ENCODE measurements at regions not wholly inside any gene's neighbourhood (a gene's known extent, or its start where the extent isn't known, plus 50 kb on each side); places are given as distances from the start of the nearest gene placed in this dataset.

- Mint-ChIP-seq H3K27me3 (ENCODE audit: low read depth in 2 of 2) (peaks cover 0 to 7% of the 10 kb centered on the region in 2 donors), H3K4me1 (peaks cover 20 to 25% of the 10 kb centered on the region in 2 donors), H3K4me3 (no peak overlapping the region), H3K27ac (no peak overlapping the region), H3K36me3 (no peaks in the 10 kb centered on the region), H3K9me3 (no peaks in the 10 kb centered on the region)
- 87% methylated on average over 8 of the region's 8 CpGs for WGBS (ENCODE audit: insufficient coverage)
- ATAC-seq (no peak), DNase-seq (no peak)
- Histone ChIP-seq H3K9me3 (ENCODE audit: control insufficient read depth, insufficient read depth, low read length) (no peaks in the 10 kb centered on the region), H3K36me3 (ENCODE audit: control insufficient read depth, insufficient read depth, low read length) (no peaks in the 10 kb centered on the region), H3K4me3 (ENCODE audit: low read length) (no peak overlapping the region), H3K27me3 (ENCODE audit: control insufficient read depth, insufficient read depth, low read length) (no peaks in the 10 kb centered on the region), H3K27ac (ENCODE audit: low read length) (no peak overlapping the region), H3K4me1 (ENCODE audit: control insufficient read depth, insufficient read depth, low read length) (no peaks in the 10 kb centered on the region)
- intact Hi-C loops (cut with micrococcal nuclease): no loop called here
- TF ChIP-seq CTCF (IDR thresholded peaks at IDR 0.05): no peak
Measured at GRCh38 chr17:73939806-73940205, 263.7 kb upstream of the RPL38 start.

- DNase-seq: no peak
- H3K36me3 ChIP-seq (ENCODE audit: control insufficient read depth, insufficient read depth, low read length): no peaks in the 10 kb centered on the region
- Mint-ChIP-seq H3K27me3 (ENCODE audit: low read depth in 2 of 2) (peaks cover 0 to 9% of the 10 kb centered on the region in 2 donors), H3K36me3 (no peaks in the 10 kb centered on the region), H3K4me1 (peaks cover 17 to 25% of the 10 kb centered on the region in 2 donors), H3K4me3 (no peak overlapping the region), H3K9me3 (no peaks in the 10 kb centered on the region), H3K27ac (no peak overlapping the region)
- H3K27me3 ChIP-seq (ENCODE audit: control insufficient read depth, insufficient read depth, low read length): no peaks in the 10 kb centered on the region
- no peak overlapping the region for H3K4me3 ChIP-seq (ENCODE audit: low read length)
- H3K27ac ChIP-seq (ENCODE audit: low read length): no peak overlapping the region
- no peak for ATAC-seq
- H3K9me3 ChIP-seq (ENCODE audit: control insufficient read depth, insufficient read depth, low read length): no peaks in the 10 kb centered on the region
- WGBS (ENCODE audit: insufficient coverage): 88% methylated on average over 3 of the region's 3 CpGs
- TF ChIP-seq CTCF (IDR thresholded peaks at IDR 0.05): no peak
- intact Hi-C loops (cut with micrococcal nuclease): no loop called here
- H3K4me1 ChIP-seq (ENCODE audit: control insufficient read depth, insufficient read depth, low read length): no peaks in the 10 kb centered on the region
Measured at GRCh38 chr17:73940511-73940910, 263.0 kb upstream of the RPL38 start.

- H3K27ac Mint-ChIP-seq: no peak overlapping the region
- ATAC-seq (no peak), DNase-seq (no peak)
- intact Hi-C loops (cut with micrococcal nuclease): no loop called here
- H3K27me3 ChIP-seq (ENCODE audit: control insufficient read depth, insufficient read depth, low read length): no peaks in the 10 kb centered on the region
- no peak for TF ChIP-seq CTCF (IDR thresholded peaks at IDR 0.05)
- H3K36me3 ChIP-seq (ENCODE audit: control insufficient read depth, insufficient read depth, low read length): no peaks in the 10 kb centered on the region
- H3K4me1 Mint-ChIP-seq: peaks cover 17 to 25% of the 10 kb centered on the region in 2 donors
- H3K9me3 ChIP-seq (ENCODE audit: control insufficient read depth, insufficient read depth, low read length): no peaks in the 10 kb centered on the region
- H3K9me3 Mint-ChIP-seq: no peaks in the 10 kb centered on the region
- H3K36me3 Mint-ChIP-seq: no peaks in the 10 kb centered on the region
- no peak overlapping the region for H3K4me3 ChIP-seq (ENCODE audit: low read length)
- H3K4me3 Mint-ChIP-seq: no peak overlapping the region
- H3K27me3 Mint-ChIP-seq (ENCODE audit: low read depth in 2 of 2): peaks cover 0 to 9% of the 10 kb centered on the region in 2 donors
- WGBS (ENCODE audit: insufficient coverage): 98% methylated on average over 3 of the region's 3 CpGs
- no peaks in the 10 kb centered on the region for H3K4me1 ChIP-seq (ENCODE audit: control insufficient read depth, insufficient read depth, low read length)
- H3K27ac ChIP-seq (ENCODE audit: low read length): no peak overlapping the region
Measured at GRCh38 chr17:73941919-73942530, 261.5 kb upstream of the RPL38 start.
